ENCODE measurements at regions not wholly inside any gene's neighbourhood (a gene's known extent, or its start where the extent isn't known, plus 50 kb on each side); places are given as distances from the start of the nearest gene placed in this dataset.

DNA sequence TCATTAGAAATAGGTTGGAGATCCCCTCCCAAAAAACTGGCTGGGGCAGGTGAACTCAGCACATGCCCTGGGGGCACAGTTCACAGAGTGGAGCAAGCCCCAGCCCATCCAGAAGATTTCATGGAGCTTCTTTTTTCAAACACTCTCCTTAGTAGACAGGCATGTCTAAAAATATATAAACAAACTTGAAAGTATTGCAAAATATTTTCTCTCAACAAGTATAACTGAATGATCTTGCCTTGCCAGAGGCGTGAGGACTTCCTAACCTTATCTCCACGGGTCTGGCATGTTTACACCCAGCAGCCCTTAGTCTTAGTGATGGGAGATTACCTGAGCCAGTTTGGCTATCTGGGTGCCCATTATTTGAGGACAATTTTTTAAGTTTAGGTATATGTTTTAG lies 107.1 kb downstream of the QRSL1 start:
- H3K14ac ChIP-seq (ENCODE audit: low read length in 2 of 2): no peak overlapping the region
- H2AFZ ChIP-seq (ENCODE audit: low read depth, low read length): no peak overlapping the region
- no peak overlapping the region for H3K23ac ChIP-seq (ENCODE audit: low read length in 2 of 2)
- H3K9me3 ChIP-seq (ENCODE audit: control insufficient read depth, low read length): no peaks in the 10 kb centered on the region
- DNase-seq: peak; percentile 4
- H2BK15ac ChIP-seq (ENCODE audit: low read depth, poor library complexity, severe bottlenecking): no peak overlapping the region
- H3K79me1 ChIP-seq (replicated peaks; ENCODE audit: low read length, poor library complexity, severe bottlenecking): no peaks in the 10 kb centered on the region
- H2AK5ac ChIP-seq (ENCODE audit: low read length, severe bottlenecking): no peak overlapping the region
- no peak overlapping the region for H2BK120ac ChIP-seq (ENCODE audit: low read depth, low read length)
- no peak overlapping the region for H3K9ac ChIP-seq (ENCODE audit: low read length)
- no peak overlapping the region for H2BK5ac ChIP-seq (ENCODE audit: low read depth, low read length, poor library complexity, severe bottlenecking)
- no peak overlapping the region for H3K27ac ChIP-seq (ENCODE audit: low read length, poor library complexity, severe bottlenecking)
- H3K4me3 ChIP-seq (ENCODE audit: insufficient read depth in 1 of 2, low read depth in 1 of 2, low read length in 2 of 2): no peak overlapping the region
- no peak overlapping the region for H3K18ac ChIP-seq (ENCODE audit: low read depth in 1 of 2, low read length in 2 of 2)
- no peaks in the 10 kb centered on the region for H3K36me3 ChIP-seq (ENCODE audit: control insufficient read depth in 1 of 2, insufficient read depth in 2 of 2, low read depth in 1 of 2, low read length in 2 of 2)
- 75% methylated on average over 2 of the region's 2 CpGs for WGBS
- peaks cover 14 to 16% of the 10 kb centered on the region in 2 experiments for H3K27me3 ChIP-seq (ENCODE audit: control insufficient read depth in 1 of 2, insufficient read depth in 1 of 2, low read length in 2 of 2)
- H3K4ac ChIP-seq (ENCODE audit: low read depth in 1 of 2, low read length in 2 of 2): no peak overlapping the region
- no peak overlapping the region for H4K91ac ChIP-seq (ENCODE audit: low read length)
- peaks cover 10% of the 10 kb centered on the region for H3K4me1 ChIP-seq (ENCODE audit: control insufficient read depth, insufficient read depth, low read depth, low read length)
- no peak overlapping the region for H2BK12ac ChIP-seq (ENCODE audit: low read length in 2 of 2)
- no peak overlapping the region for H4K8ac ChIP-seq (ENCODE audit: low read length)
- H3K4me2 ChIP-seq (ENCODE audit: low read length, poor library complexity, severe bottlenecking): no peak overlapping the region

GRCh38 chr6:106735828-106736227 lies 106.5 kb downstream of the QRSL1 start:
- H3K27me3 ChIP-seq (ENCODE audit: control insufficient read depth in 1 of 2, insufficient read depth in 1 of 2, low read length in 2 of 2): peaks cover 16 to 20% of the 10 kb centered on the region in 2 experiments
- H2AK5ac ChIP-seq (ENCODE audit: low read length, severe bottlenecking): no peak overlapping the region
- H3K23ac ChIP-seq (ENCODE audit: low read length in 2 of 2): no peak overlapping the region
- no peaks in the 10 kb centered on the region for H3K9me3 ChIP-seq (ENCODE audit: control insufficient read depth, low read length)
- no peak overlapping the region for H3K27ac ChIP-seq (ENCODE audit: low read length, poor library complexity, severe bottlenecking)
- H3K18ac ChIP-seq (ENCODE audit: low read depth in 1 of 2, low read length in 2 of 2): no peak overlapping the region
- H2BK120ac ChIP-seq (ENCODE audit: low read depth, low read length): no peak overlapping the region
- H2BK5ac ChIP-seq (ENCODE audit: low read depth, low read length, poor library complexity, severe bottlenecking): no peak overlapping the region
- no peak overlapping the region for H2AFZ ChIP-seq (ENCODE audit: low read depth, low read length)
- H4K8ac ChIP-seq (ENCODE audit: low read length): no peak overlapping the region
- H3K14ac ChIP-seq (ENCODE audit: low read length in 2 of 2): no peak overlapping the region
- H4K91ac ChIP-seq (ENCODE audit: low read length): no peak overlapping the region
- no peaks in the 10 kb centered on the region for H3K36me3 ChIP-seq (ENCODE audit: control insufficient read depth in 1 of 2, insufficient read depth in 2 of 2, low read depth in 1 of 2, low read length in 2 of 2)
- no peak for DNase-seq
- H3K4me2 ChIP-seq (ENCODE audit: low read length, poor library complexity, severe bottlenecking): no peak overlapping the region
- H3K9ac ChIP-seq (ENCODE audit: low read length): no peak overlapping the region
- peaks cover 12% of the 10 kb centered on the region for H3K4me1 ChIP-seq (ENCODE audit: control insufficient read depth, insufficient read depth, low read depth, low read length)
- H2BK15ac ChIP-seq (ENCODE audit: low read depth, poor library complexity, severe bottlenecking): no peak overlapping the region
- no peak overlapping the region for H2BK12ac ChIP-seq (ENCODE audit: low read length in 2 of 2)
- H3K79me1 ChIP-seq (replicated peaks; ENCODE audit: low read length, poor library complexity, severe bottlenecking): no peaks in the 10 kb centered on the region
- H3K4ac ChIP-seq (ENCODE audit: low read depth in 1 of 2, low read length in 2 of 2): no peak overlapping the region
- H3K4me3 ChIP-seq (ENCODE audit: insufficient read depth in 1 of 2, low read depth in 1 of 2, low read length in 2 of 2): no peak overlapping the region

GRCh38 chr6:106735136-106735633 lies 105.8 kb downstream of the QRSL1 start:
- H2BK5ac ChIP-seq (ENCODE audit: low read depth, low read length, poor library complexity, severe bottlenecking): no peak overlapping the region
- no peak overlapping the region for H4K91ac ChIP-seq (ENCODE audit: low read length)
- no peak overlapping the region for H2BK12ac ChIP-seq (ENCODE audit: low read length in 2 of 2)
- 79% methylated on average over 3 of the region's 3 CpGs for WGBS
- H3K9ac ChIP-seq (ENCODE audit: low read length): no peak overlapping the region
- no peak overlapping the region for H2BK120ac ChIP-seq (ENCODE audit: low read depth, low read length)
- H3K9me3 ChIP-seq (ENCODE audit: control insufficient read depth, low read length): no peaks in the 10 kb centered on the region
- no peak overlapping the region for H3K4me2 ChIP-seq (ENCODE audit: low read length, poor library complexity, severe bottlenecking)
- DNase-seq: no peak
- no peak overlapping the region for H3K23ac ChIP-seq (ENCODE audit: low read length in 2 of 2)
- H3K4ac ChIP-seq (ENCODE audit: low read depth in 1 of 2, low read length in 2 of 2): no peak overlapping the region
- no peak overlapping the region for H2BK15ac ChIP-seq (ENCODE audit: low read depth, poor library complexity, severe bottlenecking)
- no peaks in the 10 kb centered on the region for H3K79me1 ChIP-seq (replicated peaks; ENCODE audit: low read length, poor library complexity, severe bottlenecking)
- peaks cover 12% of the 10 kb centered on the region for H3K4me1 ChIP-seq (ENCODE audit: control insufficient read depth, insufficient read depth, low read depth, low read length)
- no peak overlapping the region for H2AFZ ChIP-seq (ENCODE audit: low read depth, low read length)
- no peak overlapping the region for H4K8ac ChIP-seq (ENCODE audit: low read length)
- H2AK5ac ChIP-seq (ENCODE audit: low read length, severe bottlenecking): no peak overlapping the region
- H3K27me3 ChIP-seq (ENCODE audit: control insufficient read depth in 1 of 2, insufficient read depth in 1 of 2, low read length in 2 of 2): peaks cover 16 to 22% of the 10 kb centered on the region in 2 experiments
- no peaks in the 10 kb centered on the region for H3K36me3 ChIP-seq (ENCODE audit: control insufficient read depth in 1 of 2, insufficient read depth in 2 of 2, low read depth in 1 of 2, low read length in 2 of 2)
- H3K27ac ChIP-seq (ENCODE audit: low read length, poor library complexity, severe bottlenecking): no peak overlapping the region
- H3K18ac ChIP-seq (ENCODE audit: low read depth in 1 of 2, low read length in 2 of 2): no peak overlapping the region
- no peak overlapping the region for H3K4me3 ChIP-seq (ENCODE audit: insufficient read depth in 1 of 2, low read depth in 1 of 2, low read length in 2 of 2)
- no peak overlapping the region for H3K14ac ChIP-seq (ENCODE audit: low read length in 2 of 2)

DNA sequence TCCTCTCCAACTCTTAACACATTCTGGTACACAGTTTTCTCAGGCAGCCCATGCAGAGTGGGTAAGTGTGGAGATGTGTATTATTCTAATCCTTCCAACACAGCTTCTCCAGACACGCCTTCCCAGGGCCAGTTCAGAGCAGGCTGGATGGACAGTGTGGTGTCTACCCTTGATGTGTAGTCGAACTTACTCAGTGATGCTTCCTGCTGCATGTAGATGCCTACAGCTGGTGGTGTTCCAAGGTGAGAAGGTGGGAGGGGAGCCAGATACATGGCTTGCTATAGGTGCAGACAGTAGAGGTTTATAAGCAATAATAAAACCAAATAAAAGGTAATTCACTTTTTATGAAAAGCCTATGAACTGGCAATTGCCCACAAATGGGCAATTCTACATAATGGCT lies 104.0 kb downstream of the QRSL1 start:
- Histone ChIP-seq H3K4me1 (ENCODE audit: control insufficient read depth, insufficient read depth, low read depth, low read length) (peaks cover 10% of the 10 kb centered on the region), H3K27me3 (ENCODE audit: control insufficient read depth in 1 of 2, insufficient read depth in 1 of 2, low read length in 2 of 2) (peaks cover 16 to 26% of the 10 kb centered on the region in 2 experiments), H4K91ac (ENCODE audit: low read length) (no peak overlapping the region), H4K8ac (ENCODE audit: low read length) (no peak overlapping the region), H3K9ac (ENCODE audit: low read length) (no peak overlapping the region), H3K4ac (ENCODE audit: low read depth in 1 of 2, low read length in 2 of 2) (no peak overlapping the region), H2BK120ac (ENCODE audit: low read depth, low read length) (no peak overlapping the region), H2AFZ (ENCODE audit: low read depth, low read length) (no peak overlapping the region), H2BK15ac (ENCODE audit: low read depth, poor library complexity, severe bottlenecking) (no peak overlapping the region), H3K14ac (ENCODE audit: low read length in 2 of 2) (no peak overlapping the region), H2BK5ac (ENCODE audit: low read depth, low read length, poor library complexity, severe bottlenecking) (no peak overlapping the region), H3K79me1 (replicated peaks; ENCODE audit: low read length, poor library complexity, severe bottlenecking) (no peaks in the 10 kb centered on the region), H3K4me3 (ENCODE audit: insufficient read depth in 1 of 2, low read depth in 1 of 2, low read length in 2 of 2) (no peak overlapping the region), H2BK12ac (ENCODE audit: low read length in 2 of 2) (no peak overlapping the region), H3K9me3 (ENCODE audit: control insufficient read depth, low read length) (no peaks in the 10 kb centered on the region), H3K4me2 (ENCODE audit: low read length, poor library complexity, severe bottlenecking) (no peak overlapping the region), H2AK5ac (ENCODE audit: low read length, severe bottlenecking) (peak overlapping the region; percentile 23), H3K23ac (ENCODE audit: low read length in 2 of 2) (no peak overlapping the region), H3K27ac (ENCODE audit: low read length, poor library complexity, severe bottlenecking) (no peak overlapping the region), H3K18ac (ENCODE audit: low read depth in 1 of 2, low read length in 2 of 2) (no peak overlapping the region), H3K36me3 (ENCODE audit: control insufficient read depth in 1 of 2, insufficient read depth in 2 of 2, low read depth in 1 of 2, low read length in 2 of 2) (no peaks in the 10 kb centered on the region)
- DNase-seq: no peak
- 78% methylated on average over 2 of the region's 2 CpGs for WGBS
